ENCODE measurements at regions not wholly inside any gene's neighbourhood (a gene's known extent, or its start where the extent isn't known, plus 50 kb on each side); places are given as distances from the start of the nearest gene placed in this dataset.

- no peak for DNase-seq
Measured at GRCh38 chr13:30027569-30028455, 177.4 kb upstream of the UBL3 start.

GRCh38 chr13:30026909-30027308 lies 176.5 kb upstream of the UBL3 start:
- DNase-seq, result no peak

- DNase-seq, result no peak
Measured at GRCh38 chr13:30026093-30026492, 175.7 kb upstream of the UBL3 start.

- DNase-seq, result no peak
Measured at GRCh38 chr13:30025351-30025750, 174.9 kb upstream of the UBL3 start.

- no peak for DNase-seq
Measured at GRCh38 chr13:30024125-30024865, 173.9 kb upstream of the UBL3 start.

GRCh38 chr13:30023196-30023895 lies 172.9 kb upstream of the UBL3 start:
- no peak for DNase-seq

- DNase-seq, result no peak
Measured at GRCh38 chr13:30022796-30023195, 172.4 kb upstream of the UBL3 start.

- no peak for DNase-seq
Measured at GRCh38 chr13:30022256-30022655, 171.8 kb upstream of the UBL3 start.

- DNase-seq, result no peak
Measured at GRCh38 chr13:30021611-30022010, 171.2 kb upstream of the UBL3 start.

- DNase-seq, result no peak
Measured at GRCh38 chr13:30020726-30021312, 170.4 kb upstream of the UBL3 start.

- no peak for DNase-seq
Measured at GRCh38 chr13:30019648-30020626, 169.5 kb upstream of the UBL3 start.

- no peak for DNase-seq
Measured at GRCh38 chr13:30017880-30018279, 167.5 kb upstream of the UBL3 start.

GRCh38 chr13:30016398-30016797 lies 166.0 kb upstream of the UBL3 start:
- DNase-seq, result no peak

GRCh38 chr13:30009411-30009810 lies 159.0 kb upstream of the UBL3 start:
- no peak for DNase-seq

GRCh38 chr13:30006246-30006645 lies 155.8 kb upstream of the UBL3 start:
- no peak for DNase-seq

GRCh38 chr13:30004204-30004603 lies 153.8 kb upstream of the UBL3 start:
- no peak for DNase-seq

GRCh38 chr13:30002577-30002976 lies 152.2 kb upstream of the UBL3 start:
- DNase-seq, result no peak

- DNase-seq, result no peak
Measured at GRCh38 chr13:30000370-30000765, 150.0 kb upstream of the UBL3 start.

GRCh38 chr13:29999492-30000369 lies 149.3 kb upstream of the UBL3 start:
- DNase-seq, result no peak

GRCh38 chr13:29996316-29996715 lies 145.9 kb upstream of the UBL3 start:
- DNase-seq, result no peak
